Stimulated activated CD4-positive, alpha-beta T cell treated with anti-CD3 and anti-CD28 coated beads, Interleukin-2, amount 100 ng/mL, for 4 hours (primary cell): ENCODE measurements at regions not wholly inside any gene's neighbourhood (a gene's known extent, or its start where the extent isn't known, plus 50 kb on each side); places are given as distances from the start of the nearest gene placed in this dataset.

ENCODE experiments used
- DNase-seq: peaks from one replicate; pipeline ENCODE4 v3.0.0-alpha.2; 2020; ENCODE audit warnings: low read depth

DNA sequence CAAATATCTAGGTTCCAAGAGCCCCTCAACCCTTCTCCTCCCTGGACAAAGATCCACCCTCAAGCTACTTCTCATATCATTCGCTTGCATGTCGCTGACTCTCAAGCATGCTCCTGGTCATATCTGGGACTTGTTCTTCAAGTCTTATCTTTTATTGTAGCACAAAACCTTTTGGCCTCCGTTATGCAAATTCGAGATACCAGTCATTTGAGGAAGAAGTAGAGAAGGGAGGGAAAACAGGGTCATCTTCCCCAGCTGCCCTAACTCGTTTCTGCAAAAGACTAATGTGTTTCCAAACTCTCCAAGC, 63.8 kb upstream of the ETS2 start:
- no peak for DNase-seq

DNA sequence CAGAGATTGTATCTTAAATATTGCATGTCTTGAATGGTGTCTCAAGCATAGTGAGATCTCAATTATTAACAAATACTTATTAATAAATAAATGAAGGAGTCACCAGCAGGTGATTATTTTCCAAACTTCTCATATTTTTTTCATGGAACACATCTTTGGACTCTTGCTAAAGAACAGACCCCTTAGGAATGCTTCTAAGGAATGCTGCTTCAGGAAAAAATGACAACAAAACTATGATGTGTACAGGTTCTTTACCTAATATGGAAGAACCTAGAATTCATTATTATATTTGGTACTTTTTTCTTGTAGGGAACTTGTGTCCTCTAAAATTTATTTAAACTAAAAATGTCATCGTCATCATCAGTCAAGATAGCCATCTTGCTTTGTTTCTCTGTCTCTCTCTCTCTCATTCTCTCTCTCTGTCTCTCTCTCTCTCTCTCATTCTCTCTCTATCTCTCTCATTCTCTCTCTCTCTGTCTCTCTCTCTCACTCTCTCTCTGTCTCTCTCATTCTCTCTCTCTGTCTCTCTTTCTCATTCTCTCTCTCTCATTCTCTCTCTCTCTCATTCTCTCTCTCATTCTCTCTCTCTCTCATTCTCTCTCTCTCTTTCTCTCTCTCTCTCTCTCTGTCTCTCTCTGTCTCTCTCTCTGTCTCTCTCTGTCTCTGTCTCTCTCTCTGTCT, 63.0 kb upstream of the ETS2 start:
- no peak for DNase-seq

DNA sequence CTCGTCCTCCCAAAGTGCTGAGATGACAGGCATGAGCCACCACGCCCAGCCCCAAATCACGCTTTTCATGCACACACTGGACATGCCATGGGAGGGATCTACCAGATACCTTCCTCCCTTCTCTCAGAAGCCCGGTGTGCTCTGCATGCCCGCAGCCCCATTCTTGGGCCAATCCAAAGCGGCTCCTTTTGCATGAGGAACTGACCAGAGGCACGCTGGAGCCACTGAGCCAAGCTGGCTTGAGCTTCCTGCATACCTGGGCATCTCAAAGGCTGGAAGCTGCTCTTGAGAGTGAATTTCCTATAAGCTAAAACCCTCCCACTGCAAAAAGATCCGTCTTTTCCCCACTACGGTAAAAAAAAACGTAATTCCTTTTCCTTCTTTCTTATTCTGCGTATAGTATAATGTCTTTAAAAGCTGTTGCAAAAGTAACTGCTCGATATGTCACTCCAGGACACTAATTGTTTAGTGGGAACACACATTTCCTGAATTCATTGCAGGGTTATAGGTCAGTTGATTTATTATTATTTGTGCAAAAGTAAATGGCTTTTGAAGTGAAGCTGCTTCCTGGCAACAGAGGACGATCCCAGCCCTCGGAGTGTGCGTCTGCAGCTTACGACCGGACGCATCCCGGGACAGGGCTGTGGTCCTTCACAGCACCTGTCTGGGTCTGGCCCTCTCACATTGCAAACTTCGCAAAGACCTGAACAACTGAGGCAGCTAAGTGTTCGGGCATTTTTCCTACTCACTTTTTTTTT, 61.8 kb upstream of the ETS2 start:
- no peak for DNase-seq

DNA sequence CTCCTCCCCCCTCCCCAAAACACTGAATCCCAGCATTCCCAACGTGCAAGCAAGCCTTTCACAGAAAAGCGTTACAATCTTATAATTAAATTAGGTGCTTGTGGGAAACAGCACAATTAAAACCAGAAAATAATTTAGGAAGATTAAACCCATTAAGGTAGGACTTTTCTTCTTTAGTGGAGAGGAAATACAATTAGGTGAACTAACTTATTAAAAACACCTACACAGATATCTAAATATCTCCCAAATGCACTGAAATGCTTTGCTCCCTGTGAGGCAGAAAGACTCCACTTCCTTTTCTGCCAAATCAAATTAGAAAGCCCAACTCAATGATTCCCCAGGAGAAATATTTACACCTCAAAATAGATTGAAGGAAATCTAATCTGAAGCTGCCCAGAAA, 60.9 kb upstream of the ETS2 start:
- no peak for DNase-seq

DNA sequence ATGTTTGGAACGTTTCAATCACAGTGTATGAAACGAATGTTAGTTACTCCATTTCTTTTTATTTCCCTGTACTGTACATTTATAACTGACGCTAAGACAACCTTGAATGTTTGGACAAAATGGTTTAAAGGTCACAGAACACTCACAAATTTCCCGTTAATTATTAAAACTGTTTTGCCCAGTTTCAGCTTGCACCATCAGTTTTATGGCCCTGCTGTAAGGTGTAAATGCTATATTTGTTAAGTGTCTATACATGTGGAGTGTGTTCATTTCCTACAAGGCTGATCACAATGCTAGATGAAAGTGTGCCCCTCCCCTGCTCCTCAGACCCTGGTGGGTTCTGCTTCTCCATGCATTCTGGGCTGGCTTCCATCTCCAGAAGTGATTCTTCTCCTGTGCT, 57.9 kb upstream of the ETS2 start:
- no peak for DNase-seq

DNA sequence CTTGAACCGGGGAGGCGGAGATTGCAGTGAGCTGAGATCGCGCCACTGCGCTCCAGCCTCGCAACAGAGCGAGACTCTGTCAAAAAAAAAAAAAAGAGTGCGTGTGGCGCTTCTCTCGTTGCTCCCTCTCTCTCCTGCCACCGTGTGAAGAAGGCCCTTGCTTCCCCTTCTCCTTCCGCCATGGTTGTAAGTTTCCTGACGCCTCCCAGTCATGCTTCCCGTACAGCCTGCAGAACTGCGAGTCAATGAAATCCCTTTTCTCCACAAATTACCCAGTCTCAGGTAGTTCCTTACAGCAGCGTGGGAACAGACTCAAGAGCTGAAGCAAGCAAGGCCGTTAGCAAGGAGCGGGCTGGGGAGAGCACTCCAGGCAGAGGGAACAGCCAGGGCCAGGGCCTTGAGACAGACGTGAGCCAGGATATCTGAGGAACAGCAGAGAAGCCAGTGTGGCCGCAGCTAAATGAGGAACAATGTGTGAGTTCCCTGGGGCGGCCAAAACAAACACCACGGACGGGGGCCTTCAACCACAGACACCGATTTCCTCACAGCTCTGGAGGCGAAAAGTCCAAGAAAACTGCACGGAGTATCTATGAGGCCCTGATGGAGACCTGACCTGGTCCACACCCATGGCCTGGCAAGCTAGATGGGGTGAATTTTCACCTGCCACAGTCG, 54.2 kb upstream of the ETS2 start:
- no peak for DNase-seq

DNA sequence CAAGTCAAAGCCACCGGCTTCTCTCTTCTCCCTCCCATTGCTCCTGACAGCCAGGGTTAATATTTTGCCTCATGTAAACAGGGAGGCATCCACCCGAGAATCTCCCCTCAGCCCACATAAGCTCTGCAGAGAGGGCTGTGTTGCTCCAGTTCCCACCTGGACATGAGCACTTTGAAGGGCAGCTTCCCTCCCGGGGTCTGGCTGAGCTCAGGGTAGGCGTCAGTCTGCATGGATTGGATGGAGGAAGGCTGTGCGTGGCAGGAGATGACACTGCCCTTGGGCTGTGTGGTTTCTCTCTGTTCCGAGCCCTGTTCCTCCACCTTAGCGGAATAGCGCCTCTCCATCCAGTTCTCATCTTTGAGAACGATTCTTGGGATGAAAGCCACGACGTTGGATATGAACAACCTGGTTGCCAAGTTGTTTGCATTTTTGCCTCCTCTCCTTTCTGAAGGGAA, 53.7 kb upstream of the ETS2 start:
- DNase-seq: no peak

DNA sequence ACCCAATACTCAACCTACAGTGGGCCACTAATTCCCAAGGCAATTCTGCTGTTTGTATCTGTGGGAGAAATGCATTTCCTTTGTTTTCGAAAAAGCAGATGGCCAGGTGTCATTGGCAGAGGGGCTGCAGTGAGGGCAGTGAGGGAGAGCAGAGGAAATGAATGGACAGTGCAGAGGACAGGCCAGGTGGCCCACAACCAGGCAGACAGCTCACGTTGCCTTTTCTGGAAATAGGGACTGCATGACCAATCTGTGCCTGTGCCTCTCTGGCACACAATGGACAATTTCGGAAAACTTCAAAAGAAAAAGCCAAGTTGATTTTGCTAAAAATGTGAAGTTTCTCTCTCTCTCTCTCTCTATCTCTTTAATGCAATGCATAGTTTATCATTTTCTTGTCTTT, 52.6 kb upstream of the ETS2 start:
- DNase-seq: no peak

DNA sequence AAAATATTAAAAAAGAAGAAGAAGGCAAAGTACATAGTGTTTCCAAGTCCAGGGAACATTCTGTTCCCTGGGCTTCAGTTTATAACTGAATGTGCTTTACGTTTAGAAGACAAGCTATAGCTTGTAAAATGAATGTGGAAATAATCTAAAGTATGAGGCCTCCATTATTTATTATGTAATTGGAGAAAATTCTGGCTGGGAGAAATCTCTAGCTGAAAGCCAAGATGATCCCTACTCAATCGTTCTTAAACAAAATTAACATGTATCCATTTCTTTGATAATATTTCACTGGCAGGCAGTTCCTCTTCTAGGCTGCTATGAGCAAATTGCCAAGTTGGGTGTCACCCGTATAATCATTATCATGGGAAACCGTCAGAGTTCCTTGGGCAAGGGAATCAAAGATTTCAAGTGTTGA, 52.2 kb upstream of the ETS2 start:
- DNase-seq: no peak
